Fibroblast of lung (primary cell): ENCODE measurements at regions not wholly inside any gene's neighbourhood (a gene's known extent, or its start where the extent isn't known, plus 50 kb on each side); places are given as distances from the start of the nearest gene placed in this dataset.

Experiments used
- EZH2 ChIP-seq: IDR thresholded peaks from 2 replicates; pipeline ENCODE4 v1.5.1; 2012; ENCODE audit warnings: low read length, control low read depth, mild to moderate bottlenecking; ENCODE audit errors: missing control alignments
- TF ChIP-seq, protein P1 (sequence below), 2 donors: IDR thresholded peaks in 1 of 2; conservative IDR thresholded peaks in 1 of 2; 1 replicate in 1 of 2; 2 replicates in 1 of 2; pipeline ENCODE4 v1.5.1; 2011 to 2012; ENCODE audit warnings: low read length in 2 of 2, control low read depth in 1 of 2, inconsistent platforms in 1 of 2, low read depth in 1 of 2, mild to moderate bottlenecking in 1 of 2

DNA sequence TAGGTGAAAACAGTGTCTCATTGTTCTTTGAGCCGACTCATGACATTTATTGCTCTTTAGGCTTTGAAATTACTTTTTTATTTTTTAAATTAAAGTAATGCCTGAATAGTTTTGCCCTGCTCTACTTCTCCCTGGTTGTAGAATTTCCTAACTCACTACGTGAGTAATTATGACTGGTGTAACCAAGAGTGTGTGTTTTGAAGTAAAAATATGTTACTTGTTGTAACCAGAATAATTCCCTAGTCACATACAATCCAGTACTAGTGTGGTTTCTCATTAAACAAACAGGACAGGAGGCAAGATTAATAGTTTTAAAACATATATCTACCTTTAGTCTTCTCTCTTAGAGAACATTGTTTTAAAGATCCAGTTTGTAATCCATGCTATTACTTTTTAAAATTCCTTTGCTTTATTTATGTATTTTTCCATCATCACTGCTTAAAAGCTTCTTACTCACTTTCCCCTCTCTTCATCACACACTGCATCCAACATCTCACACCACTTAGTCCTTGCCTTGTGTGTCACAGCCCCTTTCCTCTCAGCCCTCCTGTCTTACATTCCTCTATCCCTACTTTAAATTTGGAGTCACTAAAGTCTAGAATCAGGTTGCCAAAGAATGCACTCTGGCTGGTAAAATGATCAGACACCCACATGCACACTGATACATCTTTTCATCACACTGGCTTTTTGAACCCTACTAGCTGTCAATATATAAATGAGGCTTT lies 219.7 kb downstream of the WNT5A start:
- TF ChIP-seq, protein P1, sequence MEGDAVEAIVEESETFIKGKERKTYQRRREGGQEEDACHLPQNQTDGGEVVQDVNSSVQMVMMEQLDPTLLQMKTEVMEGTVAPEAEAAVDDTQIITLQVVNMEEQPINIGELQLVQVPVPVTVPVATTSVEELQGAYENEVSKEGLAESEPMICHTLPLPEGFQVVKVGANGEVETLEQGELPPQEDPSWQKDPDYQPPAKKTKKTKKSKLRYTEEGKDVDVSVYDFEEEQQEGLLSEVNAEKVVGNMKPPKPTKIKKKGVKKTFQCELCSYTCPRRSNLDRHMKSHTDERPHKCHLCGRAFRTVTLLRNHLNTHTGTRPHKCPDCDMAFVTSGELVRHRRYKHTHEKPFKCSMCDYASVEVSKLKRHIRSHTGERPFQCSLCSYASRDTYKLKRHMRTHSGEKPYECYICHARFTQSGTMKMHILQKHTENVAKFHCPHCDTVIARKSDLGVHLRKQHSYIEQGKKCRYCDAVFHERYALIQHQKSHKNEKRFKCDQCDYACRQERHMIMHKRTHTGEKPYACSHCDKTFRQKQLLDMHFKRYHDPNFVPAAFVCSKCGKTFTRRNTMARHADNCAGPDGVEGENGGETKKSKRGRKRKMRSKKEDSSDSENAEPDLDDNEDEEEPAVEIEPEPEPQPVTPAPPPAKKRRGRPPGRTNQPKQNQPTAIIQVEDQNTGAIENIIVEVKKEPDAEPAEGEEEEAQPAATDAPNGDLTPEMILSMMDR (conservative IDR thresholded peaks at IDR 0.05 in 1 of 2, IDR thresholded peaks at IDR 0.05 in 1 of 2; ENCODE audit: low read depth in 1 of 2, low read length in 2 of 2) = no peak
- no peak for TF ChIP-seq EZH2
